NCI-H146 (cell line): ENCODE measurements at regions not wholly inside any gene's neighbourhood (a gene's known extent, or its start where the extent isn't known, plus 50 kb on each side); places are given as distances from the start of the nearest gene placed in this dataset.
"Not testable (repeated sequence)": the region's sequence is repeated elsewhere in the genome, so short reads cannot be mapped to it uniquely, and the experiment has no call there.

ENCODE experiments used
- DNase-seq: peaks from one replicate; lab custom pipeline; 2025; lab: John Stamatoyannopoulos, UW

GRCh38 chr4:161329852-161330251, 833.9 kb downstream of the FSTL5 start:
- no peak for DNase-seq

- DNase-seq = no peak
Observed at GRCh38 chr4:161321706-161322105, 842.1 kb downstream of the FSTL5 start.

GRCh38 chr4:161320377-161320776, 843.4 kb downstream of the FSTL5 start:
- peak; percentile 35 for DNase-seq

- no peak for DNase-seq
Observed at GRCh38 chr4:161317000-161317399, 846.8 kb downstream of the FSTL5 start.

GRCh38 chr4:161314371-161314770, 849.4 kb downstream of the FSTL5 start:
- no peak for DNase-seq

GRCh38 chr4:161303551-161303950, 860.2 kb downstream of the FSTL5 start:
- no peak for DNase-seq

- no peak for DNase-seq
Observed at GRCh38 chr4:161291222-161291621, 872.6 kb downstream of the FSTL5 start.

GRCh38 chr4:161287678-161288352, 876.0 kb downstream of the FSTL5 start:
- DNase-seq = no peak

GRCh38 chr4:161285461-161285860, 878.3 kb downstream of the FSTL5 start:
- DNase-seq = no peak

GRCh38 chr4:161280929-161281328, 882.9 kb downstream of the FSTL5 start:
- no peak for DNase-seq

GRCh38 chr4:161279095-161279494, 884.7 kb downstream of the FSTL5 start:
- no peak for DNase-seq

GRCh38 chr4:161277150-161277787, 886.5 kb downstream of the FSTL5 start:
- DNase-seq = not testable (repeated sequence)

- no peak for DNase-seq
Observed at GRCh38 chr4:161273607-161274006, 890.2 kb downstream of the FSTL5 start.

GRCh38 chr4:161260819-161261218, 903.0 kb downstream of the FSTL5 start:
- DNase-seq = no peak

- no peak for DNase-seq
Observed at GRCh38 chr4:161256716-161257115, 907.1 kb downstream of the FSTL5 start.

- no peak for DNase-seq
Observed at GRCh38 chr4:161256172-161256571, 907.6 kb downstream of the FSTL5 start.

GRCh38 chr4:161254375-161254774, 909.4 kb downstream of the FSTL5 start:
- DNase-seq = no peak

GRCh38 chr4:161252520-161253141, 911.2 kb downstream of the FSTL5 start:
- DNase-seq = no peak

- DNase-seq = no peak
Observed at GRCh38 chr4:161249779-161250440, 913.9 kb downstream of the FSTL5 start.

GRCh38 chr4:161248880-161249279, 914.9 kb downstream of the FSTL5 start:
- DNase-seq = no peak

GRCh38 chr4:161247831-161248230, 916.0 kb downstream of the FSTL5 start:
- DNase-seq = no peak

GRCh38 chr4:161238033-161238432, 925.8 kb downstream of the FSTL5 start:
- no peak for DNase-seq

GRCh38 chr4:161237495-161237894, 926.3 kb downstream of the FSTL5 start:
- no peak for DNase-seq
